MM.1S (cell line): ENCODE measurements at regions not wholly inside any gene's neighbourhood (a gene's known extent, or its start where the extent isn't known, plus 50 kb on each side); places are given as distances from the start of the nearest gene placed in this dataset.

Experiments used
- CTCF ChIP-seq: fragments of 300-600 bp; sonication (generic); IDR thresholded peaks from 2 replicates; pipeline ENCODE4 v1.5.1; 2016; ENCODE audit warnings: antibody characterized with exemption, low read length, mixed read lengths
- EZH2 ChIP-seq: fragments of 300-600 bp; sonication (generic); optimal IDR thresholded peaks from 2 replicates; pipeline ENCODE3; 2017; ENCODE audit warnings: low read depth, mild to moderate bottlenecking, antibody characterized with exemption, low read length, mixed read lengths
- EZH2phosphoT487 ChIP-seq: fragments of 300-600 bp; sonication (generic); IDR thresholded peaks from 2 replicates; pipeline ENCODE4 v1.6.1; 2018; ENCODE audit warnings: antibody characterized with exemption, low read length

- TF ChIP-seq EZH2 (no peak), CTCF (no peak), EZH2phosphoT487 (no peak)
These were observed 273.5 kb downstream of the ADAMTS20 start for GRCh38 chr12:43278541-43278832.
